PFSK-1 (cell line): ENCODE measurements at regions not wholly inside any gene's neighbourhood (a gene's known extent, or its start where the extent isn't known, plus 50 kb on each side); places are given as distances from the start of the nearest gene placed in this dataset.

Experiments used
- POLR2AphosphoS5 ChIP-seq: IDR thresholded peaks from 2 replicates; pipeline ENCODE4 v1.6.1; 2012; ENCODE audit warnings: low read depth, mild to moderate bottlenecking, control low read depth, low read length, moderate library complexity
- REST ChIP-seq, 2 experiments: IDR thresholded peaks; 2 replicates each; pipeline versions ENCODE4 v1.6.1 to v1.8.0; 2011 to 2012; ENCODE audit warnings: low read depth in 2 of 2, low read length in 2 of 2, control low read depth in 1 of 2, inconsistent platforms in 1 of 2, mild to moderate bottlenecking in 1 of 2, moderate library complexity in 1 of 2; ENCODE audit not compliant: insufficient read depth in 1 of 2
- SIN3A ChIP-seq: IDR thresholded peaks from 2 replicates; pipeline ENCODE4 v1.6.1; 2012; ENCODE audit warnings: mild to moderate bottlenecking, low read length, moderate library complexity, borderline replicate concordance; ENCODE audit not compliant: insufficient read depth
- TAF1 ChIP-seq: IDR thresholded peaks from 2 replicates; pipeline ENCODE4 v1.6.1; 2012; ENCODE audit warnings: low read length, control low read depth, borderline replicate concordance; ENCODE audit not compliant: insufficient read depth

- TF ChIP-seq TAF1 (no peak), REST (IDR thresholded peaks at IDR 0.05; ENCODE audit: insufficient read depth in 1 of 2, low read depth in 2 of 2, low read length in 2 of 2) (no peak), POLR2AphosphoS5 (no peak), SIN3A (no peak)
These were observed 190.2 kb upstream of the HMGA2 start for GRCh38 chr12:65634061-65634460.
